HG02798 (cell line): ENCODE measurements at regions not wholly inside any gene's neighbourhood (a gene's known extent, or its start where the extent isn't known, plus 50 kb on each side); places are given as distances from the start of the nearest gene placed in this dataset.

Experiments
- ATAC-seq: cut with Tn5 transposase; IDR thresholded peaks from one replicate; pipeline ENCODE4 v1.9.1; 2021; ENCODE audit warnings: mild to moderate bottlenecking; ENCODE audit not compliant: unreplicated experiment, poor library complexity

- no peak for ATAC-seq
Measured at GRCh38 chr1:209256766-209257350, 326.7 kb upstream of the CAMK1G start.

GRCh38 chr1:209257454-209257853, 326.1 kb upstream of the CAMK1G start:
- no peak for ATAC-seq

GRCh38 chr1:209260136-209260535, 323.4 kb upstream of the CAMK1G start:
- ATAC-seq: no peak

GRCh38 chr1:209262631-209263030, 320.9 kb upstream of the CAMK1G start:
- no peak for ATAC-seq

- no peak for ATAC-seq
Measured at GRCh38 chr1:209265301-209265700, 318.2 kb upstream of the CAMK1G start.

- ATAC-seq: no peak
Measured at GRCh38 chr1:209266590-209267205, 316.8 kb upstream of the CAMK1G start.

GRCh38 chr1:209267968-209268367, 315.5 kb upstream of the CAMK1G start:
- ATAC-seq: no peak

GRCh38 chr1:209268479-209268878, 315.0 kb upstream of the CAMK1G start:
- no peak for ATAC-seq

GRCh38 chr1:209276321-209276720, 307.2 kb upstream of the CAMK1G start:
- no peak for ATAC-seq

- no peak for ATAC-seq
Measured at GRCh38 chr1:209277662-209278061, 305.9 kb upstream of the CAMK1G start.

- no peak for ATAC-seq
Measured at GRCh38 chr1:209291715-209292114, 291.8 kb upstream of the CAMK1G start.

- ATAC-seq: no peak
Measured at GRCh38 chr1:209302779-209303568, 280.5 kb upstream of the CAMK1G start.

GRCh38 chr1:209304166-209304565, 279.3 kb upstream of the CAMK1G start:
- ATAC-seq: no peak

- no peak for ATAC-seq
Measured at GRCh38 chr1:209305221-209305954, 278.1 kb upstream of the CAMK1G start.

- no peak for ATAC-seq
Measured at GRCh38 chr1:209307846-209308245, 275.7 kb upstream of the CAMK1G start.

- no peak for ATAC-seq
Measured at GRCh38 chr1:209309198-209309597, 274.3 kb upstream of the CAMK1G start.

GRCh38 chr1:209311770-209312169, 271.7 kb upstream of the CAMK1G start:
- ATAC-seq: no peak

- ATAC-seq: no peak
Measured at GRCh38 chr1:209316929-209317328, 266.6 kb upstream of the CAMK1G start.

GRCh38 chr1:209318181-209319056, 265.1 kb upstream of the CAMK1G start:
- no peak for ATAC-seq

GRCh38 chr1:209319057-209319432, 264.5 kb upstream of the CAMK1G start:
- no peak for ATAC-seq
